GM10266 (cell line): ENCODE measurements at regions not wholly inside any gene's neighbourhood (a gene's known extent, or its start where the extent isn't known, plus 50 kb on each side); places are given as distances from the start of the nearest gene placed in this dataset.
"Not testable (repeated sequence)": the region's sequence is repeated elsewhere in the genome, so short reads cannot be mapped to it uniquely, and the experiment has no call there.

Source experiments
- DNase-seq: peaks from one replicate; pipeline ENCODE4 v3.0.0; 2012; ENCODE audit errors: extremely low spot score
- CTCF ChIP-seq: IDR thresholded peaks from 2 replicates; pipeline ENCODE4 v1.5.1; 2012; ENCODE audit warnings: mild to moderate bottlenecking, low read depth; ENCODE audit not compliant: control insufficient read depth, insufficient read depth; ENCODE audit errors: missing control alignments

GRCh38 chr2:122031544-122032263 lies 276.3 kb downstream of the TSN start:
- DNase-seq = no peak
- TF ChIP-seq CTCF = no peak

- no peak for DNase-seq
- no peak for TF ChIP-seq CTCF
Measured at GRCh38 chr2:122032264-122032645, 276.8 kb downstream of the TSN start.

GRCh38 chr2:122033778-122034177 lies 278.3 kb downstream of the TSN start:
- TF ChIP-seq CTCF = no peak
- no peak for DNase-seq

GRCh38 chr2:122034344-122034743 lies 278.9 kb downstream of the TSN start:
- no peak for TF ChIP-seq CTCF
- DNase-seq = no peak

GRCh38 chr2:122034777-122035176 lies 279.3 kb downstream of the TSN start:
- no peak for TF ChIP-seq CTCF
- DNase-seq = no peak

- DNase-seq = not testable (repeated sequence)
Measured at GRCh38 chr2:122038816-122039215, 283.4 kb downstream of the TSN start.

- no peak for TF ChIP-seq CTCF
- DNase-seq = no peak
Measured at GRCh38 chr2:122041455-122041854, 286.0 kb downstream of the TSN start.

GRCh38 chr2:122051659-122052058 lies 296.2 kb downstream of the TSN start:
- DNase-seq = not testable (repeated sequence)
